T-helper 17 cell (primary cell): ENCODE measurements at regions not wholly inside any gene's neighbourhood (a gene's known extent, or its start where the extent isn't known, plus 50 kb on each side); places are given as distances from the start of the nearest gene placed in this dataset.

ENCODE experiments used
- ATAC-seq: fragments of 150-1000 bp; cut with Tn5 transposase; 2 replicates; pipeline ENCODE4 v1.10.0; 2021; ENCODE audit warnings: mild to moderate bottlenecking, moderate library complexity
- DNase-seq, 3 donors: peaks; one replicate each; pipeline versions ENCODE4 v3.0.0 to v3.0.0-alpha.2; 2020 to 2021
- H3K9me3 ChIP-seq: one replicate; pipeline ENCODE4 v1.7.0; 2013; ENCODE audit warnings: low read length, mild to moderate bottlenecking; ENCODE audit not compliant: control insufficient read depth, poor library complexity, severe bottlenecking
- H3K27ac Mint-ChIP-seq: one replicate; pipeline ENCODE4 v1.8.0; 2022; ENCODE audit warnings: mild to moderate bottlenecking, moderate library complexity, mixed read lengths
- H3K27me3 Mint-ChIP-seq: one replicate; pipeline ENCODE4 v1.8.0; 2022; ENCODE audit warnings: mixed read lengths
- H3K36me3 Mint-ChIP-seq: one replicate; pipeline ENCODE4 v1.8.0; 2022; ENCODE audit warnings: low read depth, mixed read lengths
- H3K4me1 Mint-ChIP-seq: one replicate; pipeline ENCODE4 v1.8.0; 2022; ENCODE audit warnings: mild to moderate bottlenecking, mixed read lengths
- H3K4me3 Mint-ChIP-seq: one replicate; pipeline ENCODE4 v1.8.0; 2022; ENCODE audit warnings: mild to moderate bottlenecking, moderate library complexity, mixed read lengths

- H3K4me1 Mint-ChIP-seq = peaks cover 5% of the 10 kb centered on the region
- peaks cover 28% of the 10 kb centered on the region for H3K27me3 Mint-ChIP-seq
- H3K36me3 Mint-ChIP-seq = no peaks in the 10 kb centered on the region
- ATAC-seq (no peak), DNase-seq (no peak)
- H3K9me3 ChIP-seq = no peaks in the 10 kb centered on the region
- H3K4me3 Mint-ChIP-seq = no peak overlapping the region
- no peak overlapping the region for H3K27ac Mint-ChIP-seq
Measured at GRCh38 chr18:25817546-25818237, 272.7 kb downstream of the SS18 start.

GRCh38 chr18:25815659-25816058, 274.8 kb downstream of the SS18 start:
- Mint-ChIP-seq H3K36me3 (no peaks in the 10 kb centered on the region), H3K27ac (no peak overlapping the region), H3K4me3 (no peak overlapping the region), H3K4me1 (peaks cover 5% of the 10 kb centered on the region), H3K27me3 (peaks cover 18% of the 10 kb centered on the region)
- DNase-seq (no peak), ATAC-seq (no peak)
- no peaks in the 10 kb centered on the region for H3K9me3 ChIP-seq

- ATAC-seq (no peak), DNase-seq (no peak)
- Mint-ChIP-seq H3K4me1 (peaks cover 5% of the 10 kb centered on the region), H3K27me3 (peaks cover 11% of the 10 kb centered on the region), H3K27ac (no peak overlapping the region), H3K4me3 (no peak overlapping the region), H3K36me3 (no peaks in the 10 kb centered on the region)
- H3K9me3 ChIP-seq = no peaks in the 10 kb centered on the region
Measured at GRCh38 chr18:25814841-25815458, 275.5 kb downstream of the SS18 start.

GRCh38 chr18:25813110-25813509, 277.3 kb downstream of the SS18 start:
- no peaks in the 10 kb centered on the region for H3K27me3 Mint-ChIP-seq

GRCh38 chr18:25810736-25811135, 279.7 kb downstream of the SS18 start:
- Mint-ChIP-seq H3K36me3 (no peaks in the 10 kb centered on the region), H3K27me3 (no peaks in the 10 kb centered on the region), H3K27ac (no peak overlapping the region), H3K4me3 (no peak overlapping the region), H3K4me1 (peaks cover 5% of the 10 kb centered on the region)
- ATAC-seq (no peak), DNase-seq (no peak)
- H3K9me3 ChIP-seq = no peaks in the 10 kb centered on the region

More at GRCh38 chr18:25813110-25813509, 277.3 kb downstream of the SS18 start:
- Mint-ChIP-seq H3K4me3 (no peak overlapping the region), H3K4me1 (peaks cover 5% of the 10 kb centered on the region), H3K36me3 (no peaks in the 10 kb centered on the region), H3K27ac (no peak overlapping the region)
- no peaks in the 10 kb centered on the region for H3K9me3 ChIP-seq
- ATAC-seq (no peak), DNase-seq (no peak)

GRCh38 chr18:25805939-25806338, 284.5 kb downstream of the SS18 start:
- ATAC-seq (no peak), DNase-seq (no peak)
- no peaks in the 10 kb centered on the region for H3K9me3 ChIP-seq
- Mint-ChIP-seq H3K27ac (no peak overlapping the region), H3K4me3 (no peak overlapping the region), H3K36me3 (no peaks in the 10 kb centered on the region), H3K4me1 (no peaks in the 10 kb centered on the region), H3K27me3 (peaks cover 7% of the 10 kb centered on the region)

GRCh38 chr18:25805323-25805722, 285.1 kb downstream of the SS18 start:
- DNase-seq (no peak), ATAC-seq (no peak)
- Mint-ChIP-seq H3K36me3 (no peaks in the 10 kb centered on the region), H3K4me3 (no peak overlapping the region), H3K27me3 (peaks cover 7% of the 10 kb centered on the region), H3K4me1 (no peaks in the 10 kb centered on the region), H3K27ac (no peak overlapping the region)
- no peaks in the 10 kb centered on the region for H3K9me3 ChIP-seq

GRCh38 chr18:25799231-25799630, 291.2 kb downstream of the SS18 start:
- DNase-seq = no peak
- H3K9me3 ChIP-seq = no peaks in the 10 kb centered on the region
- no peak overlapping the region for H3K4me3 Mint-ChIP-seq

GRCh38 chr18:25798046-25798445, 292.4 kb downstream of the SS18 start:
- Mint-ChIP-seq H3K27ac (no peak overlapping the region), H3K4me1 (no peaks in the 10 kb centered on the region), H3K4me3 (no peak overlapping the region), H3K27me3 (no peaks in the 10 kb centered on the region), H3K36me3 (no peaks in the 10 kb centered on the region)
- ATAC-seq = no peak
- no peak for DNase-seq
- no peaks in the 10 kb centered on the region for H3K9me3 ChIP-seq

More at GRCh38 chr18:25799231-25799630, 291.2 kb downstream of the SS18 start:
- Mint-ChIP-seq H3K27ac (no peak overlapping the region), H3K27me3 (peaks cover 7% of the 10 kb centered on the region), H3K36me3 (no peaks in the 10 kb centered on the region), H3K4me1 (no peaks in the 10 kb centered on the region)
- ATAC-seq = no peak

- H3K36me3 Mint-ChIP-seq = no peaks in the 10 kb centered on the region
- H3K4me1 Mint-ChIP-seq = no peaks in the 10 kb centered on the region
- H3K27me3 Mint-ChIP-seq = no peaks in the 10 kb centered on the region
- no peak for ATAC-seq
- H3K27ac Mint-ChIP-seq = no peak overlapping the region
- no peaks in the 10 kb centered on the region for H3K9me3 ChIP-seq
- no peak overlapping the region for H3K4me3 Mint-ChIP-seq
- DNase-seq = no peak
Measured at GRCh38 chr18:25795213-25795612, 295.2 kb downstream of the SS18 start.

- Mint-ChIP-seq H3K4me3 (no peak overlapping the region), H3K27ac (no peak overlapping the region)
Measured at GRCh38 chr18:25787276-25787675, 303.1 kb downstream of the SS18 start.

GRCh38 chr18:25786758-25787157, 303.7 kb downstream of the SS18 start:
- no peak overlapping the region for H3K4me3 Mint-ChIP-seq
- no peaks in the 10 kb centered on the region for H3K4me1 Mint-ChIP-seq
- DNase-seq (no peak), ATAC-seq (no peak)
- H3K27ac Mint-ChIP-seq = no peak overlapping the region
- no peaks in the 10 kb centered on the region for H3K9me3 ChIP-seq
- no peaks in the 10 kb centered on the region for H3K36me3 Mint-ChIP-seq
- H3K27me3 Mint-ChIP-seq = peaks cover 4% of the 10 kb centered on the region

More at GRCh38 chr18:25787276-25787675, 303.1 kb downstream of the SS18 start:
- H3K4me1 Mint-ChIP-seq = no peaks in the 10 kb centered on the region
- no peak for ATAC-seq
- H3K27me3 Mint-ChIP-seq = peaks cover 4% of the 10 kb centered on the region
- H3K9me3 ChIP-seq = no peaks in the 10 kb centered on the region
- no peaks in the 10 kb centered on the region for H3K36me3 Mint-ChIP-seq
- DNase-seq = no peak

GRCh38 chr18:25780105-25780504, 310.3 kb downstream of the SS18 start:
- H3K9me3 ChIP-seq = no peaks in the 10 kb centered on the region
- H3K27me3 Mint-ChIP-seq = peaks cover 10% of the 10 kb centered on the region
- no peaks in the 10 kb centered on the region for H3K4me1 Mint-ChIP-seq
- DNase-seq = no peak
- H3K36me3 Mint-ChIP-seq = no peaks in the 10 kb centered on the region
- H3K27ac Mint-ChIP-seq = no peak overlapping the region
- no peak for ATAC-seq
- H3K4me3 Mint-ChIP-seq = no peak overlapping the region

- Mint-ChIP-seq H3K36me3 (no peaks in the 10 kb centered on the region), H3K27me3 (no peaks in the 10 kb centered on the region), H3K27ac (no peak overlapping the region), H3K4me1 (no peaks in the 10 kb centered on the region), H3K4me3 (no peak overlapping the region)
- ATAC-seq = no peak
- no peaks in the 10 kb centered on the region for H3K9me3 ChIP-seq
- DNase-seq = no peak
Measured at GRCh38 chr18:25771796-25772195, 318.6 kb downstream of the SS18 start.
